ENCODE measurements at regions not wholly inside any gene's neighbourhood (a gene's known extent, or its start where the extent isn't known, plus 50 kb on each side); places are given as distances from the start of the nearest gene placed in this dataset.

- no peak for TF ChIP-seq FOXA1 (IDR thresholded peaks at IDR 0.05)
- TF ChIP-seq SUZ12 (IDR thresholded peaks at IDR 0.05), result no peak
- TF ChIP-seq BHLHE40 (IDR thresholded peaks at IDR 0.05; ENCODE audit: borderline replicate concordance), result no peak
- TF ChIP-seq ARNT (IDR thresholded peaks at IDR 0.05), result no peak
- no peak for TF ChIP-seq FOXM1 (IDR thresholded peaks at IDR 0.05; ENCODE audit: borderline replicate concordance)
- no peak for TF ChIP-seq L3MBTL2 (conservative IDR thresholded peaks at IDR 0.05)
- TF ChIP-seq ZNF384 (IDR thresholded peaks at IDR 0.05), result no peak
- no peak for TF ChIP-seq ELF4 (IDR thresholded peaks at IDR 0.05)
- no peak for TF ChIP-seq SP1 (IDR thresholded peaks at IDR 0.05)
- TF ChIP-seq FOXK2 (IDR thresholded peaks at IDR 0.05), result no peak
- no peak for TF ChIP-seq NFRKB (IDR thresholded peaks at IDR 0.05)
These were observed 66.4 kb upstream of the ANK3 start for GRCh38 chr10:60456053-60456452.

All from HEK293T (cell line).